WTC11 (cell line): ENCODE measurements at regions not wholly inside any gene's neighbourhood (a gene's known extent, or its start where the extent isn't known, plus 50 kb on each side); places are given as distances from the start of the nearest gene placed in this dataset.

ENCODE experiments used
- ATAC-seq: fragments of 200-7000 bp; cut with Tn5 transposase; 2 replicates; pipeline ENCODE4 v1.10.0; 2021; ENCODE audit warnings: mild to moderate bottlenecking, moderate library complexity
- CTCF ChIA-PET: fragments of 300-600 bp; sonication (Branson Sonifier 250); formaldehyde crosslinking; loops from one replicate; lab custom pipeline; 2021; ENCODE audit warnings: antibody characterized with exemption; lab: Charles Lee
- POLR2A ChIA-PET: fragments of 350-600 bp; sonication (Branson Sonifier 250); formaldehyde crosslinking; loops from one replicate; lab custom pipeline; 2021; ENCODE audit warnings: antibody characterized with exemption; lab: Charles Lee
- DNase-seq: peaks from one replicate; pipeline ENCODE4 v3.0.0; 2021; ENCODE audit warnings: low spot score
- H3K27ac Mint-ChIP-seq: 2 replicates; pipeline ENCODE4 v1.8.0; 2021; ENCODE audit warnings: mixed read lengths
- H3K27me3 Mint-ChIP-seq: 2 replicates; pipeline ENCODE4 v1.8.0; 2021; ENCODE audit warnings: low read depth, mild to moderate bottlenecking, moderate library complexity, mixed read lengths
- H3K36me3 Mint-ChIP-seq: 2 replicates; pipeline ENCODE4 v1.8.0; 2021; ENCODE audit warnings: mixed read lengths
- H3K4me1 Mint-ChIP-seq: 2 replicates; pipeline ENCODE4 v1.8.0; 2022; ENCODE audit warnings: mixed read lengths
- H3K4me3 Mint-ChIP-seq: 2 replicates; pipeline ENCODE4 v1.8.0; 2021; ENCODE audit warnings: mild to moderate bottlenecking, moderate library complexity, mixed read lengths
- H3K9me3 Mint-ChIP-seq: 2 replicates; pipeline ENCODE4 v1.8.0; 2021; ENCODE audit warnings: mixed read lengths
- ATF6 ChIP-seq: sonication (generic); formaldehyde crosslinking; IDR thresholded peaks from 2 replicates; pipeline ENCODE4 v1.8.1; 2023; ENCODE audit warnings: mild to moderate bottlenecking, missing genetic modification reagents
- CBFB ChIP-seq: sonication (generic); formaldehyde crosslinking; IDR thresholded peaks from 2 replicates; pipeline ENCODE4 v1.8.1; 2022; ENCODE audit warnings: mild to moderate bottlenecking, low read depth, missing genetic modification reagents
- ELF4 ChIP-seq: sonication (generic); formaldehyde crosslinking; IDR thresholded peaks from 2 replicates; pipeline ENCODE4 v1.8.1; 2022; ENCODE audit warnings: low read depth, mild to moderate bottlenecking, moderate library complexity, missing genetic modification reagents
- FOXJ3 ChIP-seq: sonication (generic); formaldehyde crosslinking; IDR thresholded peaks from 2 replicates; pipeline ENCODE4 v1.9.0; 2021; ENCODE audit warnings: missing genetic modification reagents, mild to moderate bottlenecking, borderline replicate concordance
- GRHL2 ChIP-seq: fragments of 250-450 bp; sonication (Bioruptor Pico); IDR thresholded peaks from 2 replicates; pipeline ENCODE4 v1.8.0; 2022; ENCODE audit warnings: mild to moderate bottlenecking, moderate library complexity; ENCODE audit not compliant: insufficient replicate concordance, severe bottlenecking
- HMGA2 ChIP-seq: fragments of 250-450 bp; sonication (Bioruptor Pico); IDR thresholded peaks from 2 replicates; pipeline ENCODE4 v1.4.0; 2021; ENCODE audit warnings: mild to moderate bottlenecking, moderate library complexity
- JAZF1 ChIP-seq: fragments of 250-450 bp; sonication (Bioruptor Pico); IDR thresholded peaks from 2 replicates; pipeline ENCODE4 v1.9.0; 2021; ENCODE audit warnings: moderate library complexity, mild to moderate bottlenecking, inconsistent platforms
- JUN ChIP-seq: sonication (generic); formaldehyde crosslinking; IDR thresholded peaks from 2 replicates; pipeline ENCODE4 v1.8.0; 2023; ENCODE audit warnings: mild to moderate bottlenecking, missing genetic modification reagents
- MLX ChIP-seq: sonication (generic); formaldehyde crosslinking; IDR thresholded peaks from 2 replicates; pipeline ENCODE4 v1.8.1; 2023; ENCODE audit warnings: mild to moderate bottlenecking, missing genetic modification reagents, moderate library complexity
- USF1 ChIP-seq: sonication (generic); formaldehyde crosslinking; IDR thresholded peaks from 2 replicates; pipeline ENCODE4 v1.8.0; 2022; ENCODE audit warnings: mild to moderate bottlenecking, missing genetic modification reagents
- ZBTB43 ChIP-seq: sonication (generic); formaldehyde crosslinking; IDR thresholded peaks from 2 replicates; pipeline ENCODE4 v1.8.1; 2023; ENCODE audit warnings: mild to moderate bottlenecking, missing genetic modification reagents
- ZNF232 ChIP-seq: sonication (generic); formaldehyde crosslinking; IDR thresholded peaks from 2 replicates; pipeline ENCODE4 v1.8.0; 2022; ENCODE audit warnings: mild to moderate bottlenecking, missing genetic modification reagents
- ZNF281 ChIP-seq: sonication (generic); formaldehyde crosslinking; IDR thresholded peaks from 2 replicates; pipeline ENCODE4 v1.8.0; 2023; ENCODE audit warnings: mild to moderate bottlenecking, missing genetic modification reagents
- ZNF317 ChIP-seq: sonication (generic); formaldehyde crosslinking; IDR thresholded peaks from 2 replicates; pipeline ENCODE4 v1.8.1; 2023; ENCODE audit warnings: low read depth, mild to moderate bottlenecking, moderate library complexity, missing genetic modification reagents, borderline replicate concordance
- ZNF423 ChIP-seq: fragments of 250-450 bp; sonication (Bioruptor Pico); IDR thresholded peaks from 2 replicates; pipeline ENCODE4 v2.1.2; 2022; ENCODE audit warnings: mild to moderate bottlenecking, moderate library complexity
- ZNF512 ChIP-seq: sonication (generic); formaldehyde crosslinking; IDR thresholded peaks from 2 replicates; pipeline ENCODE4 v1.8.1; 2022; ENCODE audit warnings: missing genetic modification reagents, borderline replicate concordance

GRCh38 chr6:67129780-67130179 is 1422.8 kb upstream of the EYS start (continued):
- TF ChIP-seq ZNF281 (CRISPR knock-in tag) (no peak), ATF6 (no peak), HMGA2 (CRISPR knock-in tag) (no peak), JAZF1 (CRISPR knock-in tag) (no peak), USF1 (CRISPR knock-in tag) (no peak), ZNF317 (CRISPR knock-in tag) (no peak), ZNF423 (no peak), ELF4 (CRISPR knock-in tag) (no peak), ZBTB43 (CRISPR knock-in tag) (no peak)

- ATAC-seq (no peak), DNase-seq (no peak)
- POLR2A ChIA-PET: no interaction called here
- Mint-ChIP-seq H3K4me3 (no peak overlapping the region), H3K27ac (no peak overlapping the region), H3K36me3 (no peaks in the 10 kb centered on the region), H3K9me3 (no peaks in the 10 kb centered on the region)
- TF ChIP-seq CBFB (CRISPR knock-in tag) (no peak), ZNF512 (CRISPR knock-in tag) (no peak), ATF6 (no peak), ZNF232 (CRISPR knock-in tag) (no peak), JUN (CRISPR knock-in tag) (no peak), GRHL2 (CRISPR knock-in tag) (no peak), MLX (no peak), FOXJ3 (no peak)
- TF ChIP-seq, all 79 proteins: peak for 0
- H3K27me3 Mint-ChIP-seq: no peaks in the 10 kb centered on the region
- CTCF ChIA-PET: no interaction called here
- H3K4me1 Mint-ChIP-seq: no peaks in the 10 kb centered on the region
These were observed 1420.0 kb upstream of the EYS start for GRCh38 chr6:67127041-67127440.
